ENCODE measurements at regions not wholly inside any gene's neighbourhood (a gene's known extent, or its start where the extent isn't known, plus 50 kb on each side); places are given as distances from the start of the nearest gene placed in this dataset.

- H3K9me3 ChIP-seq (ENCODE audit: low read length): no peaks in the 10 kb centered on the region
- POLR2A ChIA-PET (ENCODE audit: unreplicated experiment): no interaction called here
- no peak overlapping the region for H3K4me2 ChIP-seq (ENCODE audit: low read length)
- no peaks in the 10 kb centered on the region for H3K36me3 ChIP-seq (ENCODE audit: low read depth, low read length)
- H2AFZ ChIP-seq (ENCODE audit: low read length): no peak overlapping the region
- DNase-seq: peak; percentile 35
- CTCF ChIA-PET: no interaction called here
- no peaks in the 10 kb centered on the region for H3K27me3 ChIP-seq (ENCODE audit: low read length)
- no TSS peak for BruUV-seq (replicated peaks)
- ATAC-seq: peak; percentile 33; the same call in 1 of the 2 replicates
- H3K4me1 ChIP-seq (ENCODE audit: insufficient read depth, low read length): no peaks in the 10 kb centered on the region; the same call in 1 of the 2 replicates
- intact Hi-C loops (cut with micrococcal nuclease): no loop called here
- H3K79me2 ChIP-seq (ENCODE audit: low read length): no peaks in the 10 kb centered on the region
- no peaks in the 10 kb centered on the region for H3F3A ChIP-seq (ENCODE audit: low read length, unreplicated experiment)
- TF ChIP-seq, protein P1, sequence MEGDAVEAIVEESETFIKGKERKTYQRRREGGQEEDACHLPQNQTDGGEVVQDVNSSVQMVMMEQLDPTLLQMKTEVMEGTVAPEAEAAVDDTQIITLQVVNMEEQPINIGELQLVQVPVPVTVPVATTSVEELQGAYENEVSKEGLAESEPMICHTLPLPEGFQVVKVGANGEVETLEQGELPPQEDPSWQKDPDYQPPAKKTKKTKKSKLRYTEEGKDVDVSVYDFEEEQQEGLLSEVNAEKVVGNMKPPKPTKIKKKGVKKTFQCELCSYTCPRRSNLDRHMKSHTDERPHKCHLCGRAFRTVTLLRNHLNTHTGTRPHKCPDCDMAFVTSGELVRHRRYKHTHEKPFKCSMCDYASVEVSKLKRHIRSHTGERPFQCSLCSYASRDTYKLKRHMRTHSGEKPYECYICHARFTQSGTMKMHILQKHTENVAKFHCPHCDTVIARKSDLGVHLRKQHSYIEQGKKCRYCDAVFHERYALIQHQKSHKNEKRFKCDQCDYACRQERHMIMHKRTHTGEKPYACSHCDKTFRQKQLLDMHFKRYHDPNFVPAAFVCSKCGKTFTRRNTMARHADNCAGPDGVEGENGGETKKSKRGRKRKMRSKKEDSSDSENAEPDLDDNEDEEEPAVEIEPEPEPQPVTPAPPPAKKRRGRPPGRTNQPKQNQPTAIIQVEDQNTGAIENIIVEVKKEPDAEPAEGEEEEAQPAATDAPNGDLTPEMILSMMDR (conservative IDR thresholded peaks at IDR 0.05; ENCODE audit: low read depth, low read length): no peak
- no peak for TF ChIP-seq EZH2phosphoT487 (IDR thresholded peaks at IDR 0.05; ENCODE audit: borderline replicate concordance, low read length)
- TF ChIP-seq EZH2 (IDR thresholded peaks at IDR 0.05; ENCODE audit: low read length, unreplicated experiment): no peak
- no peaks in the 10 kb centered on the region for H3K9me2 ChIP-seq (replicated peaks; ENCODE audit: low read length)
- no peak overlapping the region for H3K27ac ChIP-seq (ENCODE audit: low read length)
- no peaks in the 10 kb centered on the region for H4K20me1 ChIP-seq (ENCODE audit: low read length)
- no peak overlapping the region for H3K9ac ChIP-seq (ENCODE audit: low read length)
- H3K4me3 ChIP-seq (ENCODE audit: low read length): no peak overlapping the region
Measured at GRCh38 chr1:55572878-55573734, 357.9 kb upstream of the USP24 start.

- no peak overlapping the region for H3K27ac ChIP-seq (ENCODE audit: low read length)
- TF ChIP-seq EZH2phosphoT487 (IDR thresholded peaks at IDR 0.05; ENCODE audit: borderline replicate concordance, low read length) (no peak), EZH2 (IDR thresholded peaks at IDR 0.05; ENCODE audit: low read length, unreplicated experiment) (no peak)
- TF ChIP-seq, protein P1 (conservative IDR thresholded peaks at IDR 0.05; ENCODE audit: low read depth, low read length): no peak
- H3K4me3 ChIP-seq (ENCODE audit: low read length): no peak overlapping the region
- DNase-seq (no peak), ATAC-seq (no peak)
- H3F3A ChIP-seq (ENCODE audit: low read length, unreplicated experiment): no peaks in the 10 kb centered on the region
- H3K79me2 ChIP-seq (ENCODE audit: low read length): no peaks in the 10 kb centered on the region
- intact Hi-C loops (cut with micrococcal nuclease): no loop called here
- no peaks in the 10 kb centered on the region for H4K20me1 ChIP-seq (ENCODE audit: low read length)
- BruUV-seq (replicated peaks): no TSS peak
- H3K27me3 ChIP-seq (ENCODE audit: low read length): no peaks in the 10 kb centered on the region
- POLR2A ChIA-PET (ENCODE audit: unreplicated experiment): no interaction called here
- no peaks in the 10 kb centered on the region; the same call in 1 of the 2 replicates for H3K4me1 ChIP-seq (ENCODE audit: insufficient read depth, low read length)
- no peak overlapping the region for H3K4me2 ChIP-seq (ENCODE audit: low read length)
- H3K36me3 ChIP-seq (ENCODE audit: low read depth, low read length): no peaks in the 10 kb centered on the region
- H2AFZ ChIP-seq (ENCODE audit: low read length): no peak overlapping the region
- no peak overlapping the region for H3K9ac ChIP-seq (ENCODE audit: low read length)
- no peaks in the 10 kb centered on the region for H3K9me3 ChIP-seq (ENCODE audit: low read length)
- CTCF ChIA-PET: no interaction called here
- no peaks in the 10 kb centered on the region for H3K9me2 ChIP-seq (replicated peaks; ENCODE audit: low read length)
Measured at GRCh38 chr1:55571767-55572166, 356.6 kb upstream of the USP24 start.

DNA sequence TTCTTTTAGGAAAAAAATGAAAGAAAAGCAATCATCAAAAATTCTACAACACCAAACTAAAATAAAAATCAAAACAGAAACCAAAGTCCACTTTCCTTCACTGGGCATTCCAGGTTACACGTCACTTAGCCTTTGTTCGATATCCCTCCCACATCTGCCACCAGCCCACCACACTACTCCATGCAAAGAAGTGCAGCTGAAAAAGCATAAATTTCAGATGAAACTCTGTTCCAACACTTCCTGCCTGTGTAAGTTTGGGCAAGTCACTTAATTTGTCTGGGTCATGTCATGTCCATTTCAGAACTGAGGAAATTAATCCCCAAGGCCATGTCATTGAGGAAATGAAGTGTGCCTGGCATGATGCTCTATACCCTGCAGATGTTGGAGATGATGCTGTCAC lies 354.3 kb upstream of the USP24 start:
- H3K27ac ChIP-seq (ENCODE audit: low read length): no peak overlapping the region
- no peaks in the 10 kb centered on the region for H4K20me1 ChIP-seq (ENCODE audit: low read length)
- no peaks in the 10 kb centered on the region; the same call in 1 of the 2 replicates for H3K4me1 ChIP-seq (ENCODE audit: insufficient read depth, low read length)
- H3K9ac ChIP-seq (ENCODE audit: low read length): no peak overlapping the region
- ChIA-PET POLR2A (ENCODE audit: unreplicated experiment) (no interaction called here), CTCF (no interaction called here)
- H3K27me3 ChIP-seq (ENCODE audit: low read length): no peaks in the 10 kb centered on the region
- no peak overlapping the region for H3K4me2 ChIP-seq (ENCODE audit: low read length)
- no peaks in the 10 kb centered on the region for H3K9me2 ChIP-seq (replicated peaks; ENCODE audit: low read length)
- no peaks in the 10 kb centered on the region for H3K36me3 ChIP-seq (ENCODE audit: low read depth, low read length)
- no peaks in the 10 kb centered on the region for H3F3A ChIP-seq (ENCODE audit: low read length, unreplicated experiment)
- no peaks in the 10 kb centered on the region for H3K9me3 ChIP-seq (ENCODE audit: low read length)
- ATAC-seq (no peak), DNase-seq (no peak)
- TF ChIP-seq EZH2 (IDR thresholded peaks at IDR 0.05; ENCODE audit: low read length, unreplicated experiment) (no peak), EZH2phosphoT487 (IDR thresholded peaks at IDR 0.05; ENCODE audit: borderline replicate concordance, low read length) (no peak)
- TF ChIP-seq, protein P1 (conservative IDR thresholded peaks at IDR 0.05; ENCODE audit: low read depth, low read length): no peak
- no peaks in the 10 kb centered on the region for H3K79me2 ChIP-seq (ENCODE audit: low read length)
- no TSS peak for BruUV-seq (replicated peaks)
- no peak overlapping the region for H3K4me3 ChIP-seq (ENCODE audit: low read length)
- H2AFZ ChIP-seq (ENCODE audit: low read length): no peak overlapping the region
- intact Hi-C loops (cut with micrococcal nuclease): no loop called here
